Mesenchymal stem cell (in vitro differentiated cells and primary cell): ENCODE measurements at regions not wholly inside any gene's neighbourhood (a gene's known extent, or its start where the extent isn't known, plus 50 kb on each side); places are given as distances from the start of the nearest gene placed in this dataset.

Source experiments
- DNase-seq: peaks from one replicate; pipeline ENCODE4 v3.0.0-alpha.2; 2013
- H2AFZ ChIP-seq: one replicate; pipeline ENCODE4 v1.6.1; 2013; ENCODE audit warnings: low read depth, mild to moderate bottlenecking, control low read depth, inconsistent platforms, low read length, moderate library complexity
- H2AK5ac ChIP-seq: 2 replicates; pipeline ENCODE4 v1.6.1; 2013; ENCODE audit warnings: low read length, moderate library complexity, mild to moderate bottlenecking, inconsistent platforms; ENCODE audit not compliant: severe bottlenecking
- H2BK120ac ChIP-seq: one replicate; pipeline ENCODE4 v1.6.1; 2013; ENCODE audit warnings: low read depth, mild to moderate bottlenecking, inconsistent platforms, low read length, moderate library complexity
- H2BK12ac ChIP-seq, 2 experiments: one replicate each; pipeline ENCODE4 v1.6.1; 2013; ENCODE audit warnings: inconsistent platforms in 2 of 2, low read length in 2 of 2, mild to moderate bottlenecking in 2 of 2, moderate library complexity in 2 of 2, control low read depth in 1 of 2
- H2BK15ac ChIP-seq: one replicate; pipeline ENCODE4 v1.6.1; 2013; ENCODE audit warnings: mild to moderate bottlenecking, low read depth, inconsistent platforms; ENCODE audit not compliant: poor library complexity, severe bottlenecking
- H2BK5ac ChIP-seq: 2 replicates; pipeline ENCODE4 v1.6.1; 2013; ENCODE audit warnings: low read depth, mild to moderate bottlenecking, low read length, control low read depth, inconsistent platforms; ENCODE audit not compliant: poor library complexity, severe bottlenecking
- H3K14ac ChIP-seq, 2 experiments: one replicate each; pipeline ENCODE4 v1.6.1; 2013; ENCODE audit warnings: inconsistent platforms in 2 of 2, low read length in 2 of 2, control low read depth in 1 of 2, mild to moderate bottlenecking in 1 of 2, moderate library complexity in 1 of 2
- H3K18ac ChIP-seq, 2 experiments: one replicate each; pipeline ENCODE4 v1.6.1; 2013; ENCODE audit warnings: inconsistent platforms in 2 of 2, low read length in 2 of 2, control low read depth in 1 of 2, low read depth in 1 of 2, mild to moderate bottlenecking in 1 of 2
- H3K23ac ChIP-seq, 2 experiments: one replicate each; pipeline ENCODE4 v1.6.1; 2013; ENCODE audit warnings: inconsistent platforms in 2 of 2, low read length in 2 of 2, mild to moderate bottlenecking in 2 of 2, moderate library complexity in 2 of 2, control low read depth in 1 of 2
- H3K27ac ChIP-seq: 2 replicates; pipeline ENCODE4 v1.5.1; 2013; ENCODE audit warnings: mild to moderate bottlenecking, moderate library complexity, low read length, control low read depth, inconsistent platforms; ENCODE audit not compliant: poor library complexity, severe bottlenecking
- H3K27me3 ChIP-seq, 2 experiments: 2 replicates each; pipeline versions ENCODE4 v1.6.1 to v1.7.0; 2013; ENCODE audit warnings: low read length in 2 of 2, mild to moderate bottlenecking in 2 of 2, moderate library complexity in 2 of 2, control low read depth in 1 of 2, inconsistent platforms in 1 of 2; ENCODE audit not compliant: control insufficient read depth in 1 of 2, insufficient read depth in 1 of 2
- H3K36me3 ChIP-seq, 2 experiments: 2 replicates each; pipeline versions ENCODE4 v1.6.1 to v1.7.0; 2013; ENCODE audit warnings: low read length in 2 of 2, control low read depth in 1 of 2, inconsistent platforms in 1 of 2, low read depth in 1 of 2, mild to moderate bottlenecking in 1 of 2; ENCODE audit not compliant: insufficient read depth in 2 of 2, control insufficient read depth in 1 of 2
- H3K4ac ChIP-seq, 2 experiments: one replicate each; pipeline ENCODE4 v1.6.1; 2013; ENCODE audit warnings: inconsistent platforms in 2 of 2, low read length in 2 of 2, mild to moderate bottlenecking in 2 of 2, moderate library complexity in 2 of 2, control low read depth in 1 of 2, low read depth in 1 of 2
- H3K4me1 ChIP-seq: 2 replicates; pipeline ENCODE4 v1.6.1; 2013; ENCODE audit warnings: low read depth, low read length, control low read depth; ENCODE audit not compliant: control insufficient read depth, insufficient read depth
- H3K4me2 ChIP-seq: 2 replicates; pipeline ENCODE4 v1.6.1; 2013; ENCODE audit warnings: low read length, mild to moderate bottlenecking, inconsistent platforms; ENCODE audit not compliant: poor library complexity, severe bottlenecking
- H3K4me3 ChIP-seq, 2 experiments: 2 replicates each; pipeline versions ENCODE4 v1.5.1 to v1.7.0; 2013; ENCODE audit warnings: low read length in 2 of 2, mild to moderate bottlenecking in 2 of 2, control low read depth in 1 of 2, low read depth in 1 of 2; ENCODE audit not compliant: insufficient read depth in 1 of 2
- H3K79me1 ChIP-seq: replicated peaks from 2 replicates; pipeline ENCODE4 v1.6.1; 2013; ENCODE audit warnings: mild to moderate bottlenecking, control low read depth, low read length, inconsistent platforms; ENCODE audit not compliant: poor library complexity, severe bottlenecking
- H3K9ac ChIP-seq: 2 replicates; pipeline ENCODE4 v1.7.0; 2013; ENCODE audit warnings: mild to moderate bottlenecking, low read length, moderate library complexity
- H3K9me3 ChIP-seq: 2 replicates; pipeline ENCODE4 v1.7.0; 2013; ENCODE audit warnings: mild to moderate bottlenecking, low read length; ENCODE audit not compliant: control insufficient read depth
- H4K8ac ChIP-seq: one replicate; pipeline ENCODE4 v1.6.1; 2013; ENCODE audit warnings: inconsistent platforms, mild to moderate bottlenecking, low read length, moderate library complexity
- H4K91ac ChIP-seq: one replicate; pipeline ENCODE4 v1.6.1; 2013; ENCODE audit warnings: mild to moderate bottlenecking, low read length, inconsistent platforms
- WGBS: methylation state at CpG from one replicate; pipeline ENCODE4 v1.1.7; 2013; ENCODE audit warnings: mixed read lengths; 5-methylcytosine and 5-hydroxymethylcytosine counted together

DNA sequence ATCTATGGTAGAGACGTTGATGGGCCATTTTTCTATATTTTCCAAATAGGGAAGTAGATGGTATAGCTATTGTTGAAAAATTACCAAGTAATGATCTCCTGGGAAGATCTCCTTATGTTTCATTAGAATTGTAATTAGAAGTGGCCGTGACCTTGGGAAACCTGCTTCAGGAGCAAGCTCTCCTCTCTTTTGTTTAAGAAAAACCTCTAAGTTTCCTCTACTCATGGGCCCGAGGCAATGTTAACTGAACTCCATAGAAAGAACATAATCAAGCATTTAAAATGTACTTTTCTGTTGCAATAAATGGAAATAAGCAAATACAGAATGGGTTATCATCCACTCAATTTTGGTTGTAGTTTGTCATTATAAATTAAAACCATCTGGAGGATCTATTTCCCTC, 511.2 kb upstream of the MDFIC2 start:
- no peak overlapping the region for H3K4me2 ChIP-seq
- H3K14ac ChIP-seq: no peak overlapping the region
- H2BK5ac ChIP-seq: no peak overlapping the region
- no peak overlapping the region for H4K8ac ChIP-seq
- no peak overlapping the region for H2BK15ac ChIP-seq
- 58% methylated on average over 1 of the region's 3 CpGs for WGBS
- no peak overlapping the region for H2BK120ac ChIP-seq
- no peak overlapping the region for H2BK12ac ChIP-seq
- no peak for DNase-seq
- H3K27ac ChIP-seq: no peak overlapping the region
- no peaks in the 10 kb centered on the region for H3K79me1 ChIP-seq
- H3K36me3 ChIP-seq: no peaks in the 10 kb centered on the region
- H3K4ac ChIP-seq: no peak overlapping the region
- H3K27me3 ChIP-seq: no peaks in the 10 kb centered on the region
- no peaks in the 10 kb centered on the region for H3K9me3 ChIP-seq
- no peak overlapping the region for H3K9ac ChIP-seq
- H3K4me1 ChIP-seq: no peaks in the 10 kb centered on the region
- no peak overlapping the region for H3K18ac ChIP-seq
- H2AFZ ChIP-seq: no peak overlapping the region
- no peak overlapping the region for H2AK5ac ChIP-seq
- H3K4me3 ChIP-seq: no peak overlapping the region
- H3K23ac ChIP-seq: no peak overlapping the region
- no peak overlapping the region for H4K91ac ChIP-seq

DNA sequence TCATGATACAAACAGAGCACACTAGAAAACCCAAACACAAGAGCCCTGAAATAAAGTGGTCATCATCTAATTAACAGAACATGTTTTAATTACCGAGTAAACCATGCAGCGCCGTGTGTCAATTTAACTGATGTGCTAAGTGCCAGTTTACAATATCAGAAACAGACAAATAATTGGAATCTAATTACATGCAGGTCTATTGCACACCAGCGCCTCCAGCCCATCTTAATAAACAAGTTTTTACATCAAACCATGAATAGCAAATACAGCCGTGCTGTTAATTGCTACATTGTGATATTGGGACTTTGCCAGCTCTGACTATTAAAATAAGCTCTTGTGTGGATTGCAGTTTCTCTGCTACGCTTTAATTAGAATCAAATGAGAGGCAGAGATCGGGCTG, 510.2 kb upstream of the MDFIC2 start:
- WGBS: 80% methylated on average over 6 of the region's 7 CpGs
- Histone ChIP-seq H4K8ac (no peak overlapping the region), H3K14ac (no peak overlapping the region), H3K18ac (no peak overlapping the region), H2AK5ac (no peak overlapping the region), H3K9ac (no peak overlapping the region), H2AFZ (no peak overlapping the region), H2BK15ac (no peak overlapping the region), H4K91ac (no peak overlapping the region), H3K9me3 (no peaks in the 10 kb centered on the region), H2BK120ac (no peak overlapping the region), H3K23ac (no peak overlapping the region), H3K4ac (no peak overlapping the region), H3K4me1 (no peaks in the 10 kb centered on the region), H2BK5ac (no peak overlapping the region), H2BK12ac (no peak overlapping the region), H3K27ac (no peak overlapping the region), H3K79me1 (no peaks in the 10 kb centered on the region), H3K36me3 (no peaks in the 10 kb centered on the region), H3K27me3 (no peaks in the 10 kb centered on the region), H3K4me3 (no peak overlapping the region), H3K4me2 (no peak overlapping the region)
- DNase-seq: no peak

DNA sequence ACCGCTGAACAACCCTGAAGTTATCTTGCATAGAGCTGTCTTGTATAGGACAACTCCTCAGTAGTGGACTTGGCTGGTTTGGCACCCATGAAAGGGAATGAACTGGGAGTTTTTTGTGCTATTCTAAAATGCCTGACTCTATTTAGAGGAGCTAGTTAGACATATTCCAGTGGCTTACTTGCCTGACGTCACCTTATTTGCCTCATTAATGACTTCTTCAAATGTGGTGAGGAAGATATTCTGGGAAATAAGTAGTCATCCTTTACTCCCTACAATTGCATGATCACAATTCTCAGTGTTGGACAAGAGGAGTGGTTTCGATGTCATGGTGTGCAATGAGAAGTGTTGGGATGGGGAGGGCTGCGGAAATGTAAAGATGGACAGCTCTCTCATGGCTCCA, 509.2 kb upstream of the MDFIC2 start:
- Histone ChIP-seq H3K27me3 (no peaks in the 10 kb centered on the region), H2BK12ac (no peak overlapping the region), H3K4ac (no peak overlapping the region), H3K9me3 (peaks cover 3% of the 10 kb centered on the region), H3K4me3 (no peak overlapping the region), H2AK5ac (no peak overlapping the region), H2BK5ac (no peak overlapping the region), H3K79me1 (no peaks in the 10 kb centered on the region), H3K36me3 (no peaks in the 10 kb centered on the region), H3K18ac (no peak overlapping the region), H3K4me2 (no peak overlapping the region), H2AFZ (no peak overlapping the region), H3K23ac (no peak overlapping the region), H4K91ac (no peak overlapping the region), H3K14ac (no peak overlapping the region), H2BK120ac (no peak overlapping the region), H3K27ac (no peak overlapping the region), H3K4me1 (no peaks in the 10 kb centered on the region), H3K9ac (no peak overlapping the region), H2BK15ac (no peak overlapping the region), H4K8ac (no peak overlapping the region)
- no peak for DNase-seq
- 91% methylated on average over 3 of the region's 4 CpGs for WGBS

DNA sequence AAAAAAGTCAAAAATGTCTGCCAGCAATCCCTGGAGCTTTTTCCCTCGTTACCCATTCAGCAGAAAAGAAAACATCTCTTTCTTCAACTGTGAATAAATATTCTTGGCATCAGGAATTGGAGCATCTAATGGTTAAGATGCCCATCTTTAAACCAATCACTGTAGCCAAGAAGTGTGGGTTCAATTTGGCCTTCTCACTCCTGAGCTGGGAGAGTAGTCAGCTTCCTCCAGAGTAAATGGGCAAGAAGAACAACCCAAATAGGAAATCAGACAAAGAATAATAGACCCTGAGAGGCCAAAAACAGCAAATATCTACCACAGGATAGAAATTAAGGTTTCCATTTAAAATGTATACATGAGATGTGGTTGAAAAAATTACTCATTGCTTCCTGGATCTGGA, 508.0 kb upstream of the MDFIC2 start:
- Histone ChIP-seq H3K9me3 (peaks cover 8% of the 10 kb centered on the region), H3K9ac (no peak overlapping the region)
- no CpG with 5 or more reads among the region's 1 CpG for WGBS

More for the DNA sequence above, 508.0 kb upstream of the MDFIC2 start:
- H4K91ac ChIP-seq: no peak overlapping the region
- no peak overlapping the region for H2BK12ac ChIP-seq
- no peaks in the 10 kb centered on the region for H3K79me1 ChIP-seq
- DNase-seq: no peak
- no peak overlapping the region for H3K4ac ChIP-seq
- H3K18ac ChIP-seq: no peak overlapping the region
- no peak overlapping the region for H2AFZ ChIP-seq
- H2BK120ac ChIP-seq: no peak overlapping the region
- no peak overlapping the region for H3K4me3 ChIP-seq
- no peak overlapping the region for H2BK5ac ChIP-seq
- H3K4me1 ChIP-seq: no peaks in the 10 kb centered on the region
- H3K14ac ChIP-seq: no peak overlapping the region
- no peaks in the 10 kb centered on the region for H3K36me3 ChIP-seq
- no peak overlapping the region for H3K4me2 ChIP-seq
- no peak overlapping the region for H2BK15ac ChIP-seq
- no peaks in the 10 kb centered on the region for H3K27me3 ChIP-seq
- H3K23ac ChIP-seq: no peak overlapping the region
- H2AK5ac ChIP-seq: no peak overlapping the region
- no peak overlapping the region for H3K27ac ChIP-seq
- H4K8ac ChIP-seq: no peak overlapping the region
